ENCODE measurements at regions not wholly inside any gene's neighbourhood (a gene's known extent, or its start where the extent isn't known, plus 50 kb on each side); places are given as distances from the start of the nearest gene placed in this dataset.

DNA sequence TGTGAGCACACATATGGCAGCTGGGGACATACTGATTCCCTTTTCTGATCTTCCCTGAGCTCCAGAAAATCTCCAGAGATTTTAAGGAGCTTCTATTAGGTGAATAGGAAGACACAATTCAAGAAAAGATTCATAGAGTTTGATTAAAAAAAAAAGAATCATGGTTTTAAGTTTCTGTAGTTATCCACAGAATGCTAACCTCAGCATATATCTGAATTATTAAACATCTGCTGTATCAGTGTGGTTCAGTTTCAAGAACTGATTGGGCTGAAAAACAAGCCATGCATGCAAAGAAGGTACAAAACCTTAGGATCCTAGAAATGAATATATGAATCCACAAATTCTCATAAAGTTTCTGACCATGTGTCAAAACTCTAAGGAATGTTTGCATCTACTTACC lies 94.1 kb upstream of the ZNF438 start:
- no peak overlapping the region for H3K9ac ChIP-seq (ENCODE audit: low read length)
- H3K27me3 ChIP-seq (replicated peaks; ENCODE audit: control insufficient read depth, insufficient read depth, low read length), result no peaks in the 10 kb centered on the region
- no peak overlapping the region for H3K4me3 ChIP-seq (ENCODE audit: low read length)
- no peaks in the 10 kb centered on the region for H3K9me3 ChIP-seq (ENCODE audit: control insufficient read depth, low read length)
- H3K36me3 ChIP-seq (ENCODE audit: control insufficient read depth, insufficient read depth, low read length, severe bottlenecking), result no peaks in the 10 kb centered on the region
- peaks cover 33% of the 10 kb centered on the region for H3K4me1 ChIP-seq (ENCODE audit: control insufficient read depth, insufficient read depth, low read length)
- DNase-seq (ENCODE audit: low read depth), result no peak

DNA sequence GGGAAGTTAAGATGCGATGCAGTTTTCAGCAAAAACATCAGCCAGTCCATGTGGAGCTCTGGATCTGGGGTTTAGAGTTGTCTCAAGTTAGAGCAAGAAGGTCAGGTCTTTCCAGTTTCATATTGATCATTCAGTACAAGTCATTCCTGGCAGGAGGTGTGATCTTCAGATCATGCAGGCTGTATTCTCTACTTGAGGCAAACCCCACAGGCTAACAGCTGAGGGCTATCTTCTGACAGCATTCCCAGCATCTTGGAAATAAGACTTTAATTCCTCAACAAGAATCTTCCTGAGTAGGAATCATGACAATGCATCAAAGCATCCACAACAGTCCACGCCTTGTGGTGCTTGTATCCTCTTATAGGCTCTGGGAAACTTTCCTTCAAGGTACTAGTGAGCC lies 94.9 kb upstream of the ZNF438 start:
- Histone ChIP-seq H3K36me3 (ENCODE audit: control insufficient read depth, insufficient read depth, low read length, severe bottlenecking) (no peaks in the 10 kb centered on the region), H3K4me3 (ENCODE audit: low read length) (no peak overlapping the region), H3K9me3 (ENCODE audit: control insufficient read depth, low read length) (no peaks in the 10 kb centered on the region), H3K27me3 (replicated peaks; ENCODE audit: control insufficient read depth, insufficient read depth, low read length) (no peaks in the 10 kb centered on the region), H3K9ac (ENCODE audit: low read length) (no peak overlapping the region), H3K4me1 (ENCODE audit: control insufficient read depth, insufficient read depth, low read length) (peaks cover 25% of the 10 kb centered on the region)
- DNase-seq (ENCODE audit: low read depth), result no peak

DNA sequence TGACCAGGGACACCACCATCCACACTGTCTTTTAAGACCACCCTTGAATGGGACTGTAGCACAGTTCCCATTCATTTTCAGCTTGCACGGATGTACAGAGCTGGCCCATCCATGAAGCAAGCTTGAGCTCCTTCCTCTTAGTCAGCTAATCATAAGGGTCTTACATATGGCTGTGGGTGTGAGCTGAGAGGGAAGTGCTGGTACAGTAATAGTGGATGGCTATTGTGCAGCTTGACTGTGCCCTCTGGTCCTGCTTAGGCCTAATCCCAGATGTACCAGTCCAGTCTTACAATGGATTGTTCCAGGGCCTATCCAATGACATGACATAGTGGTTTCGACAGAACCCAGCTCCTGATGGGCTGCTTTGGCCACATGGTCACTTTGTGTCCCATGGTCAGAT lies 96.9 kb upstream of the ZNF438 start:
- Histone ChIP-seq H3K9me3 (ENCODE audit: control insufficient read depth, low read length) (no peaks in the 10 kb centered on the region), H3K4me1 (ENCODE audit: control insufficient read depth, insufficient read depth, low read length) (peaks cover 19% of the 10 kb centered on the region), H3K4me3 (ENCODE audit: low read length) (no peak overlapping the region), H3K36me3 (ENCODE audit: control insufficient read depth, insufficient read depth, low read length, severe bottlenecking) (no peaks in the 10 kb centered on the region), H3K27me3 (replicated peaks; ENCODE audit: control insufficient read depth, insufficient read depth, low read length) (no peaks in the 10 kb centered on the region), H3K9ac (ENCODE audit: low read length) (peak overlapping the region; percentile 68)
- no peak for DNase-seq (ENCODE audit: low read depth)

DNA sequence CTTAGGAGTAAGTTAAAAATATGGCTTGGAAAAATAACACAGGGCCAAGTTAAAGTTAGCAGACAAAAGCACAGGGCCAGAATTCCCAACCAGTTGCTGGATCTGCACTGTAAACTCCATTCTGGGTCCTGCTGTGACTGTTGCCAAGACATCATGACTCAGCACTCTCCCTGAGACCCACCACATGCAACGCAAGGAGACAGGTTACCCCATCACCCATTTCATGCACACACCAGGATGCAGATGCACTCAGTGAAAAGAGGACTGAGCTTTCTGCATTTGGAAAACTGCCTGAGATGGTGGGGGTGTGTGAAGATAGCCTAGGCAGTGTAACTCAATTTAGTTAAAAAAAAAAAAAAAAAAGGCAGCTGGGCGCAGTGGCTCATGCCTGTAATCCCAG lies 97.6 kb upstream of the ZNF438 start:
- no peaks in the 10 kb centered on the region for H3K9me3 ChIP-seq (ENCODE audit: control insufficient read depth, low read length)
- peak; percentile 70 for DNase-seq (ENCODE audit: low read depth)

DNA sequence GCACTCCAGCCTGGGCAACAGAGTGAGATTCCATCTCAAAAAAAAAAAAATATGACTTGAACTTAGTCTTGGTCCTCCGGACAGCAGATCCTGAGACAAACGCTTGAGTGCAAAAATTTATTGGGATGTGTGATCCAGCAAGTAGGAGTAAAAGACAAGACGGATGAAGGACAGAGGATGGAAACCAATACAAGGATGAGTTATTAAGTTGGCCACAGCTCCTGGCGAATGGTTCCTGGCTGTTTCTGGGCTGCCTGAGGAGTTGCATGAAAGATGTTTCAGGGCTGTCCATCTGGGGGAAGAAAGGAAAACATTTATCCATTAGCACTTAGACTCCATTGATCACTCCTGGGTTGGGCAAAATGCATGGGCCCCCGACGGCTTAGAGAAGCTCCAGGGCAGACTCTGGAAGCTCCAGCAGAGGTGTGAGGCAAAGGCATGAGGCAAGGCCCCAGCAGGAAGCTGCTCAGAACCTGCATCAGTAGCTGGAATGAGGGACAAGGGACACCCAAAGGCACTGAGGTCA lies 98.3 kb upstream of the ZNF438 start:
- Histone ChIP-seq H3K9ac (ENCODE audit: low read length) (no peak overlapping the region), H3K4me1 (ENCODE audit: control insufficient read depth, insufficient read depth, low read length) (peaks cover 15% of the 10 kb centered on the region), H3K36me3 (ENCODE audit: control insufficient read depth, insufficient read depth, low read length, severe bottlenecking) (no peaks in the 10 kb centered on the region), H3K9me3 (ENCODE audit: control insufficient read depth, low read length) (no peaks in the 10 kb centered on the region), H3K27me3 (replicated peaks; ENCODE audit: control insufficient read depth, insufficient read depth, low read length) (no peaks in the 10 kb centered on the region), H3K4me3 (ENCODE audit: low read length) (no peak overlapping the region)
- DNase-seq (ENCODE audit: low read depth), result no peak

More for the DNA sequence above, 97.6 kb upstream of the ZNF438 start:
- Histone ChIP-seq H3K27me3 (replicated peaks; ENCODE audit: control insufficient read depth, insufficient read depth, low read length) (no peaks in the 10 kb centered on the region), H3K4me1 (ENCODE audit: control insufficient read depth, insufficient read depth, low read length) (peaks cover 20% of the 10 kb centered on the region), H3K4me3 (ENCODE audit: low read length) (no peak overlapping the region), H3K36me3 (ENCODE audit: control insufficient read depth, insufficient read depth, low read length, severe bottlenecking) (no peaks in the 10 kb centered on the region), H3K9ac (ENCODE audit: low read length) (peak overlapping the region; percentile 68)

DNA sequence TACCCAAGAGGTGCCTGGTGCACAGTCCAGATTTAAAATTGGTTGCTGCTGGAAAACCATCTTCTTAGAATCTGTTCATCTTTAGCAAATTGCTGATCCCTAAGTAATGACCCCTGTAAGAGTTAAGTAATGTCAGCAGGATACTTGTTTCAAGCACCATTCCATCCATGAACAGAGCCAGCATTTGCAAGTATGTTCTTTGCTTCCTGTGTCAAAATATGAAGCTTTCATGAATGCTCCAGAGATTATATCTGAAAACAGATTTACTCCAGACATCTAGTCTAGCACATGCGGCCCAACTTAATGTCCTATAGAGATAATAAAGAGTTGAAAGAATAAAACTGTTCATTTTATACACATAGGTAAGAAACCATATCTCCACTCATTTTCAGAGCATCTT lies 98.7 kb upstream of the ZNF438 start:
- Histone ChIP-seq H3K4me1 (ENCODE audit: control insufficient read depth, insufficient read depth, low read length) (peaks cover 12% of the 10 kb centered on the region), H3K9ac (ENCODE audit: low read length) (no peak overlapping the region), H3K4me3 (ENCODE audit: low read length) (no peak overlapping the region), H3K36me3 (ENCODE audit: control insufficient read depth, insufficient read depth, low read length, severe bottlenecking) (no peaks in the 10 kb centered on the region), H3K27me3 (replicated peaks; ENCODE audit: control insufficient read depth, insufficient read depth, low read length) (no peaks in the 10 kb centered on the region), H3K9me3 (ENCODE audit: control insufficient read depth, low read length) (no peaks in the 10 kb centered on the region)
- no peak for DNase-seq (ENCODE audit: low read depth)

DNA sequence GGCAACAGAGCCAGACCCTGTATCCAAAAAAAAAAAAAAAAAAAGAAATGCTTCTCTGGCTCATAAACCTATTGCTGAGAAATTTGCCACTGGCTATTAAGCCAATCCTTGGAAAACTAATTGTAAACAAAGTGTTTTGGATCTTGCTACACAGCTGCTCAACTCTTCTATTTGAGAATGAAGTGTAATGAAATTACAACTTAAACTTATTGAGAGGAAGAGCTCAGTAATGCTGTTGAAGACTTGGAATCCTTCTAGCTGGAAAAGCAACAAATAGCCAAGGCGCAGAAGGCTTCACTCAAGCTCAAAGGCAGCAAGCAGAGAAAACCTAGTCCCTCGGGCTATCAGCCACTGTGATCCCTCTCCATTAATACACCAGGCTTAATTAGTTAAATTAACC lies 99.6 kb upstream of the ZNF438 start:
- H3K9ac ChIP-seq (ENCODE audit: low read length), result no peak overlapping the region
- no peaks in the 10 kb centered on the region for H3K9me3 ChIP-seq (ENCODE audit: control insufficient read depth, low read length)
- peaks cover 12% of the 10 kb centered on the region for H3K4me1 ChIP-seq (ENCODE audit: control insufficient read depth, insufficient read depth, low read length)
- no peak for DNase-seq (ENCODE audit: low read depth)
- no peaks in the 10 kb centered on the region for H3K27me3 ChIP-seq (replicated peaks; ENCODE audit: control insufficient read depth, insufficient read depth, low read length)
- H3K4me3 ChIP-seq (ENCODE audit: low read length), result no peak overlapping the region
- H3K36me3 ChIP-seq (ENCODE audit: control insufficient read depth, insufficient read depth, low read length, severe bottlenecking), result no peaks in the 10 kb centered on the region

DNA sequence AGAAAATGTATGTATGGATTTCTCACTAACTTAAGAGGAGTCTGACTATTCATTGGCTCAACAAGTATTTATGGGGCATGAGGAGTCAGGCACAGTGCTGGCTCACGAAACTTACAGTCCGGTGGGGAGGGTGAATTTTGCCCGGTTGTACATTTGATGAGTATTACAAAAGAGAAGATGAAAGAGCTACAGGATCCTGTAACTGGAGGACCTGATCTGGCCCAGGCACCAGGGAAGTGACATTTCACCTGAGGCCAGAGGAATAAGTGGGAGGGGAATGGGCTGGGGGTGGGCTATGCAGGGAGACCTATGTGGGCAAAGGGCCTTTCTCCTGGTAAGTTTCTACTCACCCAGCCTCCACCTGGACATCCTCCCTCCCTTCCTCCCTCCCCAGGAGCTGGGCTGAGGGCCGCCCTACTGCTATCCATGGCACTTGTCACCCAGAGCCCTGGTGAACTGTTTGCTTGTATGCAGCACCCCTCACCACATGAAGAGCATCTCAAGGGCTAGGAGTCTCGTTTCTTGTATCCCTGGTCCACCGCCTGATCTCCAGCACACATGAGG lies 101.1 kb upstream of the ZNF438 start:
- DNase-seq (ENCODE audit: low read depth), result no peak
- Histone ChIP-seq H3K4me3 (ENCODE audit: low read length) (no peak overlapping the region), H3K4me1 (ENCODE audit: control insufficient read depth, insufficient read depth, low read length) (peaks cover 22% of the 10 kb centered on the region), H3K27me3 (replicated peaks; ENCODE audit: control insufficient read depth, insufficient read depth, low read length) (no peaks in the 10 kb centered on the region), H3K9ac (ENCODE audit: low read length) (no peak overlapping the region), H3K9me3 (ENCODE audit: control insufficient read depth, low read length) (no peaks in the 10 kb centered on the region), H3K36me3 (ENCODE audit: control insufficient read depth, insufficient read depth, low read length, severe bottlenecking) (no peaks in the 10 kb centered on the region)

DNA sequence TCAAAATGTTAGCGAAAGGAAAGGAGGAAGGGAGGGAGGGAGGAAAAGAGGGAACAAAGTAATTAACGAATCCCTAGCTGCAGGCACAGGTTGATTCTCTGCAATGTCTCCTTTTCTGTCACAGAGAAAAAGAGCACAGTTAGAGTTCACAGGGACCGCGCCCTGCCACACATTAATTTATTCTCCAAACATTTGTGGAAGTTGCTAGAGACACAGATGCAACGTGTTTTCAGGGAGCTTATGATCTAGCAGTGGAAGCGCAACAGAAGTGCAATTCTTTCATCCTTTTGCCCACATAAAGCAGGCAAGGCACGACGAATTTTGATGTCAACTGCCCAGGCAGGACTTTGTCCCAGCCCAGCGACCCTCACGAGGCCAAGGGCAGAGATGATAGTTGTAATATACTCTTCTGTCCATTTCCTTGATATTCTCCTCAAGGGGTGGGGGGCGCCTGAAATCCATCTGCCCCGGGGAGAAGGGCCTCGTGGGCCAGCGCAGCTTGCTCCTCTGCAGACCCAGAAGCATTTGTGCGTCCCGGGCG lies 101.7 kb upstream of the ZNF438 start:
- DNase-seq (ENCODE audit: low read depth), result no peak
- H3K4me1 ChIP-seq (ENCODE audit: control insufficient read depth, insufficient read depth, low read length), result peaks cover 22% of the 10 kb centered on the region
- no peaks in the 10 kb centered on the region for H3K36me3 ChIP-seq (ENCODE audit: control insufficient read depth, insufficient read depth, low read length, severe bottlenecking)
- no peak overlapping the region for H3K4me3 ChIP-seq (ENCODE audit: low read length)
- no peaks in the 10 kb centered on the region for H3K9me3 ChIP-seq (ENCODE audit: control insufficient read depth, low read length)
- no peaks in the 10 kb centered on the region for H3K27me3 ChIP-seq (replicated peaks; ENCODE audit: control insufficient read depth, insufficient read depth, low read length)
- no peak overlapping the region for H3K9ac ChIP-seq (ENCODE audit: low read length)

DNA sequence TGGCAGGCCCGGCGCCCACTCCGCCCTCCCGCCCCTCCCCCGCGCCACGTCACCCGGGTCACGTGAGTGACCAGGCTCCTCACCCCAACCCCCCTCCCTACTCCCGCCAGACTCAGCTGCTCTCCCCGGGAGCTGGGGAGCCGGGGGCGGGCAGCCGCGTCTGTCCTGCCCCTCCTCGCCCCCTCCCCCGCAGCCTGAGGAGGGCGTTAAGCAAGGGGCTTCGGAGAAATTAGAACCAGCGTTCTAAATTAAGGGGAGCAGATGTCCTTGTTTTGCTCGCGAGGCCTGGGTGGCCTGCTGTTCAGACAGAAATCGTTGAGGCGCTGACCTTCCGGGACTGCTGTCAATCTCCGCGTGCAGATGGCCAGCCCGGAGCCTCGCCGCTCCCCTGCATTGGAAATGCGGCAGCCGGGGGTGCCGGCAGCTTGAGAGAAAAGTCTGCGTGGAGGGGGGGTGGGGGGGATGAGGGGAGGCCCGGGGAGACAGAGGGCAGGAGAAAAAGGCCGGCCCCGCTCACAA lies 102.2 kb upstream of the ZNF438 start:
- H3K27me3 ChIP-seq (replicated peaks; ENCODE audit: control insufficient read depth, insufficient read depth, low read length), result no peaks in the 10 kb centered on the region
- H3K36me3 ChIP-seq (ENCODE audit: control insufficient read depth, insufficient read depth, low read length, severe bottlenecking), result no peaks in the 10 kb centered on the region
- H3K4me1 ChIP-seq (ENCODE audit: control insufficient read depth, insufficient read depth, low read length), result peaks cover 18% of the 10 kb centered on the region
- DNase-seq (ENCODE audit: low read depth), result peak; percentile 77
- H3K9ac ChIP-seq (ENCODE audit: low read length), result peak overlapping the region; percentile 78
- H3K9me3 ChIP-seq (ENCODE audit: control insufficient read depth, low read length), result no peaks in the 10 kb centered on the region
- H3K4me3 ChIP-seq (ENCODE audit: low read length), result peak overlapping the region; percentile 68

DNA sequence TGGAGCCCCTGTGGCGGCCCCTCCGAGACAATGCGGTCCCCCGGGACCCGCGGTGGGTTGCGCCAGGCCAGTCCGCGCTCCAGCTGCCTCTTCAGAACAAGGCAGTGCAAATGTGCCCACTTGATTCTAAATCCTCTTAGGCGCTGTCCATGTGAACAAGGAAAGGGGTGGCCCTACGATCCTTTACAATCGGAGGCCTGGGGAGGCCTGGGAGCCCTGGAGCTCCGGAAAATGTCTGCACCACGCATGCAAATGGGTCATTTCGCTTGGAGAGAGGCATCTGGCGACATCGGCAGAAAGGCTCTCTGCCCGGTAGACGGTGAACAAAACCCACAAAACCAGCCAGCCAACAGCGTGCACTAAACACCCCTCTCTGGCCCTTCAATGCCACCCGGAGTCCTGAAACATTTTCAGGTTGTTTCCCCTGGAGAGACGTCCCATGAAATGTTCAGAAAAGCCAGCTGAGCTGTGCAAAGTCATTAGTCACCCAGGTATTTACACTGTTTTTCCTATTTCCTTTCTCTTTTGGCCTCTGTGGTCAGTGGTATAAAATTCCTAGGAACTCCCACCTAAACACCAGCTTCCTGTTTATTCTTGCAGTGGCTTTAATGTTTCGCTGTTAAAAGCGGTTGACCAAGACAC lies 102.8 kb upstream of the ZNF438 start:
- Histone ChIP-seq H3K4me3 (ENCODE audit: low read length) (peak overlapping the region; percentile 52), H3K4me1 (ENCODE audit: control insufficient read depth, insufficient read depth, low read length) (peaks cover 13% of the 10 kb centered on the region)
- peak; percentile 74 for DNase-seq (ENCODE audit: low read depth)

More for the DNA sequence above, 102.8 kb upstream of the ZNF438 start:
- H3K36me3 ChIP-seq (ENCODE audit: control insufficient read depth, insufficient read depth, low read length, severe bottlenecking), result no peaks in the 10 kb centered on the region
- H3K9me3 ChIP-seq (ENCODE audit: control insufficient read depth, low read length), result no peaks in the 10 kb centered on the region
- H3K9ac ChIP-seq (ENCODE audit: low read length), result peak overlapping the region; percentile 66
- H3K27me3 ChIP-seq (replicated peaks; ENCODE audit: control insufficient read depth, insufficient read depth, low read length), result no peaks in the 10 kb centered on the region
